Fibroblast of lung (primary cell): ENCODE measurements at regions not wholly inside any gene's neighbourhood (a gene's known extent, or its start where the extent isn't known, plus 50 kb on each side); places are given as distances from the start of the nearest gene placed in this dataset.

Experiments
- DNase-seq, 2 donors: peaks; one replicate each; pipeline versions ENCODE4 v3.0.0 to v3.0.0-alpha.2; 2010; ENCODE audit warnings: low read depth in 2 of 2
- H2AFZ ChIP-seq: 2 replicates; pipeline ENCODE4 v1.5.1; 2012; ENCODE audit warnings: low read length, control low read depth, inconsistent platforms
- H3K27ac ChIP-seq: 2 replicates; pipeline ENCODE4 v1.5.1; 2011; ENCODE audit warnings: low read length, control low read depth; ENCODE audit not compliant: insufficient read depth
- H3K27me3 ChIP-seq: 2 replicates; pipeline ENCODE4 v1.5.1; 2011; ENCODE audit warnings: mild to moderate bottlenecking, low read length; ENCODE audit not compliant: control insufficient read depth, insufficient read depth
- H3K36me3 ChIP-seq: 2 replicates; pipeline ENCODE4 v1.5.1; 2011; ENCODE audit warnings: low read length; ENCODE audit not compliant: control insufficient read depth, insufficient read depth
- H3K4me1 ChIP-seq: 2 replicates; pipeline ENCODE4 v1.5.1; 2011; ENCODE audit warnings: low read length; ENCODE audit not compliant: control insufficient read depth, insufficient read depth; ENCODE audit errors: extremely low read depth
- H3K4me2 ChIP-seq: 2 replicates; pipeline ENCODE4 v1.5.1; 2011; ENCODE audit warnings: low read length, control low read depth; ENCODE audit not compliant: insufficient read depth; ENCODE audit errors: extremely low read depth
- H3K4me3 ChIP-seq, 4 experiments: fragments of 200-600 bp in 1 of 4; sonication (generic) in 1 of 4; replicated peaks in 1 of 4; 2 replicates each; pipeline ENCODE4 v1.5.1; 2011 to 2016; ENCODE audit warnings: low read length in 4 of 4, low read depth in 3 of 4, mild to moderate bottlenecking in 3 of 4, control low read depth in 2 of 4, inconsistent platforms in 1 of 4, mixed read lengths in 1 of 4; ENCODE audit not compliant: insufficient read depth in 1 of 4; ENCODE audit errors: control extremely low read depth in 1 of 4
- H3K79me2 ChIP-seq: 2 replicates; pipeline ENCODE4 v1.5.1; 2012; ENCODE audit warnings: mild to moderate bottlenecking, low read length, inconsistent platforms; ENCODE audit not compliant: control insufficient read depth, insufficient read depth
- H3K9ac ChIP-seq: 2 replicates; pipeline ENCODE4 v1.5.1; 2011; ENCODE audit warnings: mild to moderate bottlenecking, low read length, control low read depth; ENCODE audit not compliant: insufficient read depth
- H3K9me3 ChIP-seq: 2 replicates; pipeline ENCODE4 v1.5.1; 2012; ENCODE audit warnings: low read depth, low read length; ENCODE audit not compliant: control insufficient read depth, insufficient read depth
- H4K20me1 ChIP-seq: 2 replicates; pipeline ENCODE4 v1.5.1; 2011; ENCODE audit warnings: low read length; ENCODE audit not compliant: control insufficient read depth, insufficient read depth; ENCODE audit errors: extremely low read depth
- EZH2 ChIP-seq: IDR thresholded peaks from 2 replicates; pipeline ENCODE4 v1.5.1; 2012; ENCODE audit warnings: low read length, control low read depth, mild to moderate bottlenecking; ENCODE audit errors: missing control alignments
- TF ChIP-seq, protein P1 (sequence below), 2 donors: IDR thresholded peaks in 1 of 2; conservative IDR thresholded peaks in 1 of 2; 1 replicate in 1 of 2; 2 replicates in 1 of 2; pipeline ENCODE4 v1.5.1; 2011 to 2012; ENCODE audit warnings: low read length in 2 of 2, control low read depth in 1 of 2, inconsistent platforms in 1 of 2, low read depth in 1 of 2, mild to moderate bottlenecking in 1 of 2

DNA sequence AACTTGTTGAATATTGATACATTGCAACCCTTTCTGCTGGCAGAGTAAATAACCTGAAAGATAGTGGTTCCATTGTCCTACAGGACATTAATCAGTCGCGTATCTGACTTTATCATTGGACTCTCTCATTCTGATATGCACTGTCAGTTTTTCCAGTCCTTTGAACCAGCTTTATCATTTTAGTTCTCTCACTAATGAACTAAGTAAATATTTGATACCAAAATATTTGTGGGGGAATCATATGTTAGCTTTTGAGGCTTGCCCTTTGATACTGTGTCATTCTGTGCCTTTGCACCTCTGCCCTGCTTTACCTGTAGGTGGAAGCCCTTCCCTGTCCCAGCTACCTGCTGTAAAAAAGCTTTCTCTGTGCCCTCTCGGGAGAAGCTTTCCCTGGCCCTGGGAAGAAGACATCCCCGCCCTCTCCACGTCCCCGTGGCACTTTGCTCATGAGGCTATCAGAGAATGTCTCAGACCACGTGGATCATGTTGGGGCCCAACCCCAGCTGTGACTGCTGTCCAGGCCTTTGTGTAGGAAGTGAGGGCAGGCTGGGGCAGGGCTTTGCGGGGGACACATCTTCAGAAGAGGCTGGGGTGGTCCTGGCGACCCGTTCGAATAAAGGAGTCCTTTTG lies 117.8 kb upstream of the NXT1 start:
- no peak for DNase-seq
- Histone ChIP-seq H3K4me2 (no peak overlapping the region), H4K20me1 (no peaks in the 10 kb centered on the region), H3K27ac (no peak overlapping the region), H3K4me1 (peaks cover 16% of the 10 kb centered on the region), H3K4me3 (no peak overlapping the region), H3K27me3 (peaks cover 2% of the 10 kb centered on the region), H2AFZ (no peak overlapping the region), H3K36me3 (no peaks in the 10 kb centered on the region), H3K9ac (no peak overlapping the region), H3K9me3 (no peaks in the 10 kb centered on the region), H3K79me2 (no peaks in the 10 kb centered on the region)
- TF ChIP-seq, protein P1, sequence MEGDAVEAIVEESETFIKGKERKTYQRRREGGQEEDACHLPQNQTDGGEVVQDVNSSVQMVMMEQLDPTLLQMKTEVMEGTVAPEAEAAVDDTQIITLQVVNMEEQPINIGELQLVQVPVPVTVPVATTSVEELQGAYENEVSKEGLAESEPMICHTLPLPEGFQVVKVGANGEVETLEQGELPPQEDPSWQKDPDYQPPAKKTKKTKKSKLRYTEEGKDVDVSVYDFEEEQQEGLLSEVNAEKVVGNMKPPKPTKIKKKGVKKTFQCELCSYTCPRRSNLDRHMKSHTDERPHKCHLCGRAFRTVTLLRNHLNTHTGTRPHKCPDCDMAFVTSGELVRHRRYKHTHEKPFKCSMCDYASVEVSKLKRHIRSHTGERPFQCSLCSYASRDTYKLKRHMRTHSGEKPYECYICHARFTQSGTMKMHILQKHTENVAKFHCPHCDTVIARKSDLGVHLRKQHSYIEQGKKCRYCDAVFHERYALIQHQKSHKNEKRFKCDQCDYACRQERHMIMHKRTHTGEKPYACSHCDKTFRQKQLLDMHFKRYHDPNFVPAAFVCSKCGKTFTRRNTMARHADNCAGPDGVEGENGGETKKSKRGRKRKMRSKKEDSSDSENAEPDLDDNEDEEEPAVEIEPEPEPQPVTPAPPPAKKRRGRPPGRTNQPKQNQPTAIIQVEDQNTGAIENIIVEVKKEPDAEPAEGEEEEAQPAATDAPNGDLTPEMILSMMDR (conservative IDR thresholded peaks at IDR 0.05 in 1 of 2, IDR thresholded peaks at IDR 0.05 in 1 of 2; ENCODE audit: low read depth in 1 of 2, low read length in 2 of 2), result no peak
- TF ChIP-seq EZH2, result no peak

DNA sequence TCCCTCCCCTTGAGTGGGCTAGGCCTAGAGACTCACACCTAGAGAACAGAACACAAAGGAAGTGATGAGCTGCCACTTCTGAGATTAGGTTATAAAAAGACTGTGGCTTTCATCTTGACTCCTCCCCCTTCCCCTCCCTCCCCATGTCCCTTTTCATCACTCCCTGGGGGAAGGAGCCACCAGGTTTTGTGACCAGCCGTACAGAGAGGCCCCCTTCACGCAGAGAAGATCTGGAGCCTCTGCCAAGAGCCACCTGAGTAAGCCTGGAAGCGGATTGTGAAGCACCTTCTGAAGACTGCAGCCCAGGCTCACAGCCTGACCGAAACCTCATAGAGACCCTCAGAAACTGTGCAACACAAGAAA lies 118.4 kb upstream of the NXT1 start:
- no peak overlapping the region for H2AFZ ChIP-seq
- no peak overlapping the region for H3K9ac ChIP-seq
- no peaks in the 10 kb centered on the region for H3K36me3 ChIP-seq
- no peaks in the 10 kb centered on the region for H3K79me2 ChIP-seq
- no peak overlapping the region for H3K27ac ChIP-seq
- no peak overlapping the region for H3K4me2 ChIP-seq
- no peak overlapping the region for H3K4me3 ChIP-seq
- no peak for DNase-seq
- H4K20me1 ChIP-seq, result no peaks in the 10 kb centered on the region
- H3K4me1 ChIP-seq, result peaks cover 16% of the 10 kb centered on the region
- no peaks in the 10 kb centered on the region for H3K9me3 ChIP-seq
- no peak for TF ChIP-seq EZH2
- TF ChIP-seq, protein P1 (conservative IDR thresholded peaks at IDR 0.05 in 1 of 2, IDR thresholded peaks at IDR 0.05 in 1 of 2; ENCODE audit: low read depth in 1 of 2, low read length in 2 of 2), result no peak
- no peaks in the 10 kb centered on the region for H3K27me3 ChIP-seq

DNA sequence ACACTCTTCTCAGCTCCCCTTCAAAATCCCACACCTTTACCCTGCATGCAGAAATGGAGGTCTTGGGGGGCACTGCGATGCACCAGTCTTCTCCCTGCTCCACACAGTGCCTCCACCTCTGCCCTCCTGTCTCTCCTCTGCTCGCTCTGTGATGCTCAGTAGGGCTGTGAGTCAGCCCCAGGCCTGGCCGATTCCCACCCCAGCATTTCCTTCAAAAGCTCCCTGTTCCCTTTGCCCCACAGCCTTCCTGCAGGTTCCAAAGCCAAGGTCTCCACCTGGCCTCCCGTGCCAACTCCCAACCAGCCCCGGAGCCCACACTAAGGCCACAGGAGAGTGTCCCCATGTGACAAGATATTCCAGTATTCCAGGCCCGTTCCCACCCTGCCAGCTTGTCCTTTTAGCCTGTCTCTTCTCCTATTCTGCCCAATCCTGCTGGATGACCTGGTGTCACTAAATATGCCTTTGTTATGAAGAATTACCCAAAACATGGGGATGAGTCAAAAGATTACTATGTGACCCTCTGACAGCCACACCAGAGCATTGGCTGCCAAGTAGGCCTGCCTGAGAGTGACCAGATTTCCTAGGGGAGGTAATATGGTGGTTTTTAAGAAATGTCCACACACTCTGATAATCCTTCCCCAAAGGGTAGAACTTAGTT lies 118.9 kb upstream of the NXT1 start:
- TF ChIP-seq, protein P1 (conservative IDR thresholded peaks at IDR 0.05 in 1 of 2, IDR thresholded peaks at IDR 0.05 in 1 of 2; ENCODE audit: low read depth in 1 of 2, low read length in 2 of 2), result no peak
- TF ChIP-seq EZH2, result no peak
- H3K4me3 ChIP-seq, result no peak overlapping the region
- no peak overlapping the region for H2AFZ ChIP-seq
- no peaks in the 10 kb centered on the region for H4K20me1 ChIP-seq
- H3K9me3 ChIP-seq, result no peaks in the 10 kb centered on the region
- DNase-seq, result peak; percentile 59 to 76
- peaks cover 16% of the 10 kb centered on the region for H3K4me1 ChIP-seq
- no peaks in the 10 kb centered on the region for H3K27me3 ChIP-seq
- no peaks in the 10 kb centered on the region for H3K36me3 ChIP-seq
- no peaks in the 10 kb centered on the region for H3K79me2 ChIP-seq
- H3K27ac ChIP-seq, result no peak overlapping the region
- H3K9ac ChIP-seq, result no peak overlapping the region
- H3K4me2 ChIP-seq, result peak overlapping the region; percentile 23
